Activated naive CD8-positive, alpha-beta T cell treated with anti-CD3 and anti-CD28 coated beads, Interleukin-2, amount 50 U/mL, for 24 hours (primary cell): ENCODE measurements at regions not wholly inside any gene's neighbourhood (a gene's known extent, or its start where the extent isn't known, plus 50 kb on each side); places are given as distances from the start of the nearest gene placed in this dataset.
A peak's percentile ranks its signal among the peaks of the same experiment; 100 is the strongest.
"Not testable (repeated sequence)": the region's sequence is repeated elsewhere in the genome, so short reads cannot be mapped to it uniquely, and the experiment has no call there.

Experiments used
- ATAC-seq: fragments of 150-1000 bp; cut with Tn5 transposase; one replicate; pipeline ENCODE4 v1.10.0; 2021
- DNase-seq: peaks from one replicate; pipeline ENCODE4 v3.0.0; 2021
- H3K27ac Mint-ChIP-seq: one replicate; pipeline ENCODE4 v1.8.0; 2021; ENCODE audit warnings: mild to moderate bottlenecking, mixed read lengths
- H3K27me3 Mint-ChIP-seq: one replicate; pipeline ENCODE4 v1.8.0; 2021; ENCODE audit warnings: mixed read lengths
- H3K36me3 Mint-ChIP-seq: one replicate; pipeline ENCODE4 v1.8.0; 2021; ENCODE audit warnings: low read depth, mixed read lengths
- H3K4me1 Mint-ChIP-seq: one replicate; pipeline ENCODE4 v1.8.0; 2021; ENCODE audit warnings: mixed read lengths
- H3K4me3 Mint-ChIP-seq: one replicate; pipeline ENCODE4 v1.8.0; 2021; ENCODE audit warnings: mild to moderate bottlenecking, moderate library complexity, mixed read lengths
- H3K9me3 Mint-ChIP-seq: one replicate; pipeline ENCODE4 v1.8.0; 2021; ENCODE audit warnings: mixed read lengths

- no peak for DNase-seq
- ATAC-seq = no peak
- H3K36me3 Mint-ChIP-seq = no peaks in the 10 kb centered on the region
Measured at GRCh38 chr10:7084280-7085005, 326.4 kb downstream of the SFMBT2 start.

GRCh38 chr10:7082967-7083366, 327.9 kb downstream of the SFMBT2 start:
- ATAC-seq = no peak
- H3K4me1 Mint-ChIP-seq = no peaks in the 10 kb centered on the region
- no peak for DNase-seq
- no peaks in the 10 kb centered on the region for H3K36me3 Mint-ChIP-seq
- H3K4me3 Mint-ChIP-seq = no peak overlapping the region
- no peaks in the 10 kb centered on the region for H3K9me3 Mint-ChIP-seq
- no peak overlapping the region for H3K27ac Mint-ChIP-seq
- H3K27me3 Mint-ChIP-seq = peaks cover 9% of the 10 kb centered on the region

More at GRCh38 chr10:7084280-7085005, 326.4 kb downstream of the SFMBT2 start:
- H3K4me1 Mint-ChIP-seq = no peaks in the 10 kb centered on the region
- H3K27me3 Mint-ChIP-seq = peaks cover 9% of the 10 kb centered on the region
- no peaks in the 10 kb centered on the region for H3K9me3 Mint-ChIP-seq
- no peak overlapping the region for H3K27ac Mint-ChIP-seq
- H3K4me3 Mint-ChIP-seq = no peak overlapping the region

GRCh38 chr10:7077880-7078279, 333.0 kb downstream of the SFMBT2 start:
- Mint-ChIP-seq H3K27me3 (peaks cover 10% of the 10 kb centered on the region), H3K9me3 (no peaks in the 10 kb centered on the region), H3K27ac (no peak overlapping the region), H3K4me3 (no peak overlapping the region), H3K36me3 (no peaks in the 10 kb centered on the region), H3K4me1 (no peaks in the 10 kb centered on the region)
- no peak for ATAC-seq
- DNase-seq = no peak

GRCh38 chr10:7075851-7076250, 335.0 kb downstream of the SFMBT2 start:
- no peak for DNase-seq
- Mint-ChIP-seq H3K4me1 (no peaks in the 10 kb centered on the region), H3K27me3 (peaks cover 8% of the 10 kb centered on the region), H3K36me3 (no peaks in the 10 kb centered on the region), H3K4me3 (no peak overlapping the region), H3K27ac (no peak overlapping the region), H3K9me3 (no peaks in the 10 kb centered on the region)
- ATAC-seq = no peak

GRCh38 chr10:7075110-7075509, 335.7 kb downstream of the SFMBT2 start:
- Mint-ChIP-seq H3K9me3 (no peaks in the 10 kb centered on the region), H3K36me3 (no peaks in the 10 kb centered on the region), H3K4me1 (no peaks in the 10 kb centered on the region), H3K27me3 (peaks cover 8% of the 10 kb centered on the region), H3K27ac (no peak overlapping the region), H3K4me3 (no peak overlapping the region)
- no peak for ATAC-seq
- DNase-seq = no peak

- no peak overlapping the region for H3K27ac Mint-ChIP-seq
- H3K36me3 Mint-ChIP-seq = no peaks in the 10 kb centered on the region
- H3K9me3 Mint-ChIP-seq = no peaks in the 10 kb centered on the region
- peak; percentile 78 for ATAC-seq
- H3K27me3 Mint-ChIP-seq = peaks cover 5% of the 10 kb centered on the region
- H3K4me3 Mint-ChIP-seq = no peak overlapping the region
- DNase-seq = peak; percentile 7
- H3K4me1 Mint-ChIP-seq = no peaks in the 10 kb centered on the region
Measured at GRCh38 chr10:7071421-7071820, 339.4 kb downstream of the SFMBT2 start.

- no peak overlapping the region for H3K4me3 Mint-ChIP-seq
- no peaks in the 10 kb centered on the region for H3K9me3 Mint-ChIP-seq
- H3K36me3 Mint-ChIP-seq = no peaks in the 10 kb centered on the region
- ATAC-seq (no peak), DNase-seq (no peak)
- peaks cover 4% of the 10 kb centered on the region for H3K27me3 Mint-ChIP-seq
- no peaks in the 10 kb centered on the region for H3K4me1 Mint-ChIP-seq
- no peak overlapping the region for H3K27ac Mint-ChIP-seq
Measured at GRCh38 chr10:7070950-7071349, 339.9 kb downstream of the SFMBT2 start.

GRCh38 chr10:7069706-7070105, 341.1 kb downstream of the SFMBT2 start:
- DNase-seq = no peak

GRCh38 chr10:7056216-7056615, 354.6 kb downstream of the SFMBT2 start:
- DNase-seq = no peak
- ATAC-seq = no peak
- H3K4me1 Mint-ChIP-seq = no peaks in the 10 kb centered on the region
- no peaks in the 10 kb centered on the region for H3K36me3 Mint-ChIP-seq
- no peak overlapping the region for H3K27ac Mint-ChIP-seq
- H3K4me3 Mint-ChIP-seq = no peak overlapping the region
- H3K27me3 Mint-ChIP-seq = no peaks in the 10 kb centered on the region
- no peaks in the 10 kb centered on the region for H3K9me3 Mint-ChIP-seq

More at GRCh38 chr10:7069706-7070105, 341.1 kb downstream of the SFMBT2 start:
- H3K27ac Mint-ChIP-seq = no peak overlapping the region
- H3K4me3 Mint-ChIP-seq = no peak overlapping the region
- no peaks in the 10 kb centered on the region for H3K9me3 Mint-ChIP-seq
- peaks cover 6% of the 10 kb centered on the region for H3K27me3 Mint-ChIP-seq
- no peaks in the 10 kb centered on the region for H3K4me1 Mint-ChIP-seq
- H3K36me3 Mint-ChIP-seq = no peaks in the 10 kb centered on the region
- ATAC-seq = no peak

- Mint-ChIP-seq H3K4me1 (no peaks in the 10 kb centered on the region), H3K4me3 (no peak overlapping the region)
Measured at GRCh38 chr10:7054915-7055314, 355.9 kb downstream of the SFMBT2 start.

GRCh38 chr10:7053195-7053594, 357.6 kb downstream of the SFMBT2 start:
- no peaks in the 10 kb centered on the region for H3K4me1 Mint-ChIP-seq
- ATAC-seq = no peak
- no peak overlapping the region for H3K27ac Mint-ChIP-seq
- H3K9me3 Mint-ChIP-seq = peaks cover 6% of the 10 kb centered on the region
- DNase-seq = no peak
- H3K27me3 Mint-ChIP-seq = no peaks in the 10 kb centered on the region
- H3K4me3 Mint-ChIP-seq = no peak overlapping the region
- H3K36me3 Mint-ChIP-seq = peaks cover 2% of the 10 kb centered on the region

More at GRCh38 chr10:7054915-7055314, 355.9 kb downstream of the SFMBT2 start:
- ATAC-seq (no peak), DNase-seq (no peak)
- Mint-ChIP-seq H3K27ac (no peak overlapping the region), H3K9me3 (peaks cover 4% of the 10 kb centered on the region), H3K27me3 (no peaks in the 10 kb centered on the region), H3K36me3 (no peaks in the 10 kb centered on the region)

GRCh38 chr10:7050024-7050423, 360.8 kb downstream of the SFMBT2 start:
- not testable (repeated sequence) for H3K27ac Mint-ChIP-seq, DNase-seq, H3K27me3 Mint-ChIP-seq, ATAC-seq, H3K4me3 Mint-ChIP-seq, H3K9me3 Mint-ChIP-seq, H3K36me3 Mint-ChIP-seq
- peaks cover 23% of the 10 kb centered on the region for H3K4me1 Mint-ChIP-seq

GRCh38 chr10:7048061-7048460, 362.8 kb downstream of the SFMBT2 start:
- Mint-ChIP-seq H3K36me3 (peaks cover 2% of the 10 kb centered on the region), H3K4me3 (no peak overlapping the region), H3K27ac (no peak overlapping the region), H3K27me3 (no peaks in the 10 kb centered on the region), H3K9me3 (peaks cover 6% of the 10 kb centered on the region), H3K4me1 (peaks cover 27% of the 10 kb centered on the region)
- DNase-seq (no peak), ATAC-seq (no peak)

GRCh38 chr10:7046615-7047014, 364.2 kb downstream of the SFMBT2 start:
- ATAC-seq = peak; percentile 15
- Mint-ChIP-seq H3K27me3 (no peaks in the 10 kb centered on the region), H3K4me1 (peaks cover 27% of the 10 kb centered on the region), H3K4me3 (no peak overlapping the region), H3K36me3 (peaks cover 2% of the 10 kb centered on the region), H3K9me3 (peaks cover 6% of the 10 kb centered on the region), H3K27ac (no peak overlapping the region)
- no peak for DNase-seq

- Mint-ChIP-seq H3K27ac (peak overlapping the region; percentile 24), H3K36me3 (peaks cover 2% of the 10 kb centered on the region), H3K9me3 (peaks cover 6% of the 10 kb centered on the region), H3K4me1 (peaks cover 27% of the 10 kb centered on the region), H3K27me3 (peaks cover 2% of the 10 kb centered on the region), H3K4me3 (no peak overlapping the region)
- ATAC-seq = peak; percentile 46
- no peak for DNase-seq
Measured at GRCh38 chr10:7045891-7046599, 364.8 kb downstream of the SFMBT2 start.
